ENCODE measurements at regions not wholly inside any gene's neighbourhood (a gene's known extent, or its start where the extent isn't known, plus 50 kb on each side); places are given as distances from the start of the nearest gene placed in this dataset.

DNA sequence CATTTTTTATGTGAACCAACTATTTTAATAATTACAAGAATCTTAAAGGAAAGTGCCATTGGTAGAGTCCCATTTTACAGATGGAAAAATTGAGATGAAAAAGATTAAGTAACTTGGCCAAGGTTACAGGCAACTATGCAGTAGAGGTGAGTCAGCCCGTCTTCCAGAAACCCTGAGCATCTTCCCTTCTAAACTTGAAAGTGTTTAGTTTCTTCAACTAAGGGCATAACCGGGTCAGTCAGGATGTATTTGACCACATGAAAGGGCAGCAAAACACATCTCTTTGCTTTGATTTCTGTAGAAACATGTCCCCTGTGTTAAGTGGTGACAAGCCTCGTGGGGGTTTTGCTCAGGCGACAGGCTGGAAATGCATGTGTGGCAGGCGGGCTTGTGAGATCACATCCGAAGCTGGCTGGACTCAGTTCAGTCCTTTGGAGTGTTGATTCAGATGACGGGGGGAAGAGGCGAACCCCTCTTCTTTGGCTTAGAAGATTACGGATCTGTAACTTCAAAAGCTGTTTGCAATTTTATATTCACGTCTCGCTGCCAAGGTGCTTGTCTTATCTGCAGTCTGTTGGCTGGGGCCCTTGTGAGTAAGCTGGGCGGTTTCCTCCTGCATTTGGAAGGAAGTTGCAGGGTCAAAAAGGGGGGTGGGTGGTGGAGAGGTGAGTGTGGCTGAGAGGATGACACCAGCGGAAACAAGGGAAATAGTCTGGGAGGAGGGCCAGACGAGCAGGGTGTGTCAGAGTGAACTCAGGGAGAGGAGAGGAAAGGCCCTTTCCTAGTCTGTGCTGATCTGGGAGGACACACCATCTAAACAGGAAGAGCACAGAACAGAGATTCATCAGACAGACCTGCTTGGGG is 78.9 kb upstream of the RPS23 start:
- peak overlapping the region; percentile 74 for H3K27ac Mint-ChIP-seq (ENCODE audit: unreplicated experiment)
- no peaks in the 10 kb centered on the region for H3K36me3 Mint-ChIP-seq (ENCODE audit: low read depth, unreplicated experiment)

DNA sequence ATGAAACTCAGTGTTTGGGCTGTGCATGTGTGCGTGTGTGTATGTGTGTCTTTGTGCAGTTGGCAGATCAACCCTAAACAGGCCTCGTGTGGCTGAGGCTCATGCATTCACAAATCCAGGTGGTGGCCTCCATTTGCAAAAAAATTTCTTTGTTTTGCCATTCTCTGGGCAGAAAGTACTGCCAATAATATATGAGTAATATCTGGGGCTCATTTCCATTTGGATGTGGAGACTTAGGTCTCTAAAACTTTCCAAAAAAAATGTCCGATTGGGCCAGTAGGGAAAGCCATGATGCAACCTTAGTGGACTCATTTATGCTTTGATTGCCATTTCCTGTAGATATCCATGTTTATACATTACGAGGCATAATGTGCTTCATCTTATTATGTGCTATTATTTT is 77.9 kb upstream of the RPS23 start:
- Mint-ChIP-seq H3K27me3 (ENCODE audit: low read depth, unreplicated experiment) (peaks cover 2% of the 10 kb centered on the region), H3K4me1 (ENCODE audit: low read depth, unreplicated experiment) (peaks cover 22% of the 10 kb centered on the region), H3K36me3 (ENCODE audit: low read depth, unreplicated experiment) (no peaks in the 10 kb centered on the region), H3K9me3 (ENCODE audit: unreplicated experiment) (no peaks in the 10 kb centered on the region), H3K4me3 (ENCODE audit: unreplicated experiment) (no peak overlapping the region), H3K27ac (ENCODE audit: unreplicated experiment) (no peak overlapping the region)
- no peak overlapping the region for H3K9ac ChIP-seq (ENCODE audit: low read length)
- H3K9me3 ChIP-seq (ENCODE audit: insufficient read depth, low read depth, low read length) = no peaks in the 10 kb centered on the region
- no peaks in the 10 kb centered on the region for H4K20me1 ChIP-seq (ENCODE audit: insufficient read depth, low read length)
- no peak overlapping the region for H2AFZ ChIP-seq (ENCODE audit: low read depth, low read length)
- no peaks in the 10 kb centered on the region for H3K79me2 ChIP-seq (ENCODE audit: insufficient read depth, low read length)
- H3K27ac ChIP-seq (ENCODE audit: low read depth, low read length) = no peak overlapping the region
- no peaks in the 10 kb centered on the region for H3K27me3 ChIP-seq (ENCODE audit: insufficient read depth, low read length)
- FAIRE-seq (no peak), DNase-seq (ENCODE audit: low read depth) (peak; percentile 66)
- TF ChIP-seq, protein P1, sequence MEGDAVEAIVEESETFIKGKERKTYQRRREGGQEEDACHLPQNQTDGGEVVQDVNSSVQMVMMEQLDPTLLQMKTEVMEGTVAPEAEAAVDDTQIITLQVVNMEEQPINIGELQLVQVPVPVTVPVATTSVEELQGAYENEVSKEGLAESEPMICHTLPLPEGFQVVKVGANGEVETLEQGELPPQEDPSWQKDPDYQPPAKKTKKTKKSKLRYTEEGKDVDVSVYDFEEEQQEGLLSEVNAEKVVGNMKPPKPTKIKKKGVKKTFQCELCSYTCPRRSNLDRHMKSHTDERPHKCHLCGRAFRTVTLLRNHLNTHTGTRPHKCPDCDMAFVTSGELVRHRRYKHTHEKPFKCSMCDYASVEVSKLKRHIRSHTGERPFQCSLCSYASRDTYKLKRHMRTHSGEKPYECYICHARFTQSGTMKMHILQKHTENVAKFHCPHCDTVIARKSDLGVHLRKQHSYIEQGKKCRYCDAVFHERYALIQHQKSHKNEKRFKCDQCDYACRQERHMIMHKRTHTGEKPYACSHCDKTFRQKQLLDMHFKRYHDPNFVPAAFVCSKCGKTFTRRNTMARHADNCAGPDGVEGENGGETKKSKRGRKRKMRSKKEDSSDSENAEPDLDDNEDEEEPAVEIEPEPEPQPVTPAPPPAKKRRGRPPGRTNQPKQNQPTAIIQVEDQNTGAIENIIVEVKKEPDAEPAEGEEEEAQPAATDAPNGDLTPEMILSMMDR (IDR thresholded peaks at IDR 0.05; ENCODE audit: insufficient read depth, low read depth, low read length) = no peak
- no peak for TF ChIP-seq EZH2 (IDR thresholded peaks at IDR 0.05; ENCODE audit: insufficient read depth, low read length)
- H3K4me1 ChIP-seq (ENCODE audit: insufficient read depth, low read length) = peaks cover 43% of the 10 kb centered on the region
- H3K4me2 ChIP-seq (ENCODE audit: low read length) = no peak overlapping the region
- no peak overlapping the region for H3K4me3 ChIP-seq (ENCODE audit: insufficient read depth, low read depth, low read length)
- H3K36me3 ChIP-seq (ENCODE audit: insufficient read depth, low read length) = no peaks in the 10 kb centered on the region

More for the DNA sequence above, 78.9 kb upstream of the RPS23 start:
- Histone ChIP-seq H3K36me3 (ENCODE audit: insufficient read depth, low read length) (no peaks in the 10 kb centered on the region), H3K4me2 (ENCODE audit: low read length) (peak overlapping the region; percentile 73), H4K20me1 (ENCODE audit: insufficient read depth, low read length) (no peaks in the 10 kb centered on the region), H3K27me3 (ENCODE audit: insufficient read depth, low read length) (no peaks in the 10 kb centered on the region), H3K4me1 (ENCODE audit: insufficient read depth, low read length) (peaks cover 42% of the 10 kb centered on the region), H3K27ac (ENCODE audit: low read depth, low read length) (peak overlapping the region; percentile 85), H3K9me3 (ENCODE audit: insufficient read depth, low read depth, low read length) (no peaks in the 10 kb centered on the region), H3K79me2 (ENCODE audit: insufficient read depth, low read length) (no peaks in the 10 kb centered on the region), H3K4me3 (ENCODE audit: insufficient read depth, low read depth, low read length) (no peak overlapping the region), H2AFZ (ENCODE audit: low read depth, low read length) (peak overlapping the region; percentile 44), H3K9ac (ENCODE audit: low read length) (peak overlapping the region; percentile 58)
- no peak for TF ChIP-seq EZH2 (IDR thresholded peaks at IDR 0.05; ENCODE audit: insufficient read depth, low read length)
- TF ChIP-seq, protein P1 (IDR thresholded peaks at IDR 0.05; ENCODE audit: insufficient read depth, low read depth, low read length) = no peak
- Mint-ChIP-seq H3K27me3 (ENCODE audit: low read depth, unreplicated experiment) (peaks cover 2% of the 10 kb centered on the region), H3K4me3 (ENCODE audit: unreplicated experiment) (no peak overlapping the region), H3K9me3 (ENCODE audit: unreplicated experiment) (no peaks in the 10 kb centered on the region), H3K4me1 (ENCODE audit: low read depth, unreplicated experiment) (peaks cover 22% of the 10 kb centered on the region)
- FAIRE-seq (peak; percentile 85), DNase-seq (ENCODE audit: low read depth) (peak; percentile 100)

DNA sequence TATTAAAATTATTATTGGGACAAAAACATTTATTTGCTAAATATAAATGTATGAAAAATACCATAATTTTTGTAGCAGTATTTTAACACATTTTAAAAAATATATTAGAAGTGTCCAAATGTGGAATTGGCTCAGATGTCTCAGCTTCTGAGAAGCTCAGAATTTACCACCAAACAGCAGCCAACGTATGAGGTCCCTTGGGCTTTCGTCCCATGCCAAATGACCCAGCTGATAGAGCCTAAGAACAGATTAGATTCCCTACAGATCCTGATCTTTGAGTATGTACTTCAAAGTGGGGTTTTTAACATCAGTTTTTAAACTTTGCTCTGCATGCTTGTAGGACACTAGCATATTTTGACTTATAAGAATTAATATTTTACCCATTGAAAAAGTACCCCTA is 77.3 kb upstream of the RPS23 start:
- no peaks in the 10 kb centered on the region for H3K9me3 ChIP-seq (ENCODE audit: insufficient read depth, low read depth, low read length)
- H3K27me3 Mint-ChIP-seq (ENCODE audit: low read depth, unreplicated experiment) = peaks cover 2% of the 10 kb centered on the region
- no peaks in the 10 kb centered on the region for H4K20me1 ChIP-seq (ENCODE audit: insufficient read depth, low read length)
- no peaks in the 10 kb centered on the region for H3K36me3 Mint-ChIP-seq (ENCODE audit: low read depth, unreplicated experiment)
- H3K9me3 Mint-ChIP-seq (ENCODE audit: unreplicated experiment) = no peaks in the 10 kb centered on the region
- peaks cover 41% of the 10 kb centered on the region for H3K4me1 ChIP-seq (ENCODE audit: insufficient read depth, low read length)
- no peak overlapping the region for H3K27ac Mint-ChIP-seq (ENCODE audit: unreplicated experiment)
- H3K4me3 Mint-ChIP-seq (ENCODE audit: unreplicated experiment) = no peak overlapping the region
- no peak overlapping the region for H3K27ac ChIP-seq (ENCODE audit: low read depth, low read length)
- no peaks in the 10 kb centered on the region for H3K27me3 ChIP-seq (ENCODE audit: insufficient read depth, low read length)
- no peak overlapping the region for H3K9ac ChIP-seq (ENCODE audit: low read length)
- peaks cover 18% of the 10 kb centered on the region for H3K4me1 Mint-ChIP-seq (ENCODE audit: low read depth, unreplicated experiment)
- no peak overlapping the region for H2AFZ ChIP-seq (ENCODE audit: low read depth, low read length)
- no peak overlapping the region for H3K4me2 ChIP-seq (ENCODE audit: low read length)
- TF ChIP-seq, protein P1 (IDR thresholded peaks at IDR 0.05; ENCODE audit: insufficient read depth, low read depth, low read length) = no peak
- TF ChIP-seq EZH2 (IDR thresholded peaks at IDR 0.05; ENCODE audit: insufficient read depth, low read length) = no peak
- no peak overlapping the region for H3K4me3 ChIP-seq (ENCODE audit: insufficient read depth, low read depth, low read length)
- no peaks in the 10 kb centered on the region for H3K36me3 ChIP-seq (ENCODE audit: insufficient read depth, low read length)
- no peaks in the 10 kb centered on the region for H3K79me2 ChIP-seq (ENCODE audit: insufficient read depth, low read length)
- DNase-seq (ENCODE audit: low read depth) (no peak), FAIRE-seq (no peak)
